Naive thymus-derived CD4-positive, alpha-beta T cell (primary cell): ENCODE measurements at regions not wholly inside any gene's neighbourhood (a gene's known extent, or its start where the extent isn't known, plus 50 kb on each side); places are given as distances from the start of the nearest gene placed in this dataset.

Experiments
- ATAC-seq: fragments of 150-1000 bp; cut with Tn5 transposase; 2 replicates; pipeline ENCODE4 v1.10.0; 2021; ENCODE audit warnings: mild to moderate bottlenecking, moderate library complexity
- CTCF ChIA-PET: fragments of 350-600 bp; sonication (Branson Sonifier 250); formaldehyde crosslinking; loops from one replicate; lab custom pipeline; 2021; ENCODE audit warnings: antibody characterized with exemption; lab: Charles Lee
- POLR2A ChIA-PET: fragments of 350-600 bp; sonication (Branson Sonifier 250); formaldehyde crosslinking; loops from one replicate; lab custom pipeline; 2021; ENCODE audit warnings: antibody characterized with exemption, inconsistent platforms; lab: Charles Lee
- DNase-seq, 9 donors: peaks; one replicate each; pipeline versions ENCODE4 v3.0.0 to v3.0.0-alpha.2; 2020 to 2022; ENCODE audit warnings: mixed read lengths in 1 of 9
- H3K27ac ChIP-seq: one replicate; pipeline ENCODE4 v1.7.0; 2013; ENCODE audit warnings: mild to moderate bottlenecking, low read depth, low read length, moderate library complexity
- H3K27me3 ChIP-seq, 2 donors: one replicate each; pipeline ENCODE4 v1.7.0; 2013; ENCODE audit warnings: low read length in 2 of 2, mild to moderate bottlenecking in 2 of 2, moderate library complexity in 2 of 2; ENCODE audit not compliant: control insufficient read depth in 2 of 2, insufficient read depth in 2 of 2
- H3K36me3 ChIP-seq, 3 experiments: 1 replicate in 2 of 3; 2 replicates in 1 of 3; pipeline ENCODE4 v1.7.0; 2013; ENCODE audit warnings: low read length in 3 of 3, mild to moderate bottlenecking in 3 of 3, moderate library complexity in 1 of 3; ENCODE audit not compliant: insufficient read depth in 3 of 3, control insufficient read depth in 2 of 3
- H3K4me1 ChIP-seq, 2 donors: one replicate each; pipeline ENCODE4 v1.7.0; 2013; ENCODE audit warnings: low read length in 2 of 2, mild to moderate bottlenecking in 2 of 2, moderate library complexity in 1 of 2; ENCODE audit not compliant: control insufficient read depth in 2 of 2, insufficient read depth in 2 of 2
- H3K4me3 ChIP-seq: 2 replicates; pipeline ENCODE4 v1.7.0; 2013; ENCODE audit warnings: mild to moderate bottlenecking, low read length
- H3K9me3 ChIP-seq, 3 experiments: 1 replicate in 2 of 3; 2 replicates in 1 of 3; pipeline ENCODE4 v1.7.0; 2013; ENCODE audit warnings: low read length in 3 of 3; ENCODE audit not compliant: control insufficient read depth in 2 of 3
- H3K27ac Mint-ChIP-seq, 9 donors: one replicate each; pipeline ENCODE4 v1.8.0; 2020 to 2022; ENCODE audit warnings: mixed read lengths in 9 of 9, mild to moderate bottlenecking in 8 of 9, moderate library complexity in 5 of 9, inconsistent platforms in 2 of 9
- H3K27me3 Mint-ChIP-seq, 5 donors: one replicate each; pipeline ENCODE4 v1.8.0; 2021 to 2022; ENCODE audit warnings: mixed read lengths in 5 of 5, mild to moderate bottlenecking in 1 of 5
- H3K36me3 Mint-ChIP-seq, 5 donors: one replicate each; pipeline ENCODE4 v1.8.0; 2020 to 2022; ENCODE audit warnings: mixed read lengths in 5 of 5, mild to moderate bottlenecking in 3 of 5, inconsistent platforms in 1 of 5
- H3K4me1 Mint-ChIP-seq, 7 donors: one replicate each; pipeline ENCODE4 v1.8.0; 2020 to 2022; ENCODE audit warnings: mixed read lengths in 7 of 7, mild to moderate bottlenecking in 3 of 7, inconsistent platforms in 1 of 7
- H3K4me3 Mint-ChIP-seq, 10 donors: one replicate each; pipeline ENCODE4 v1.8.0; 2020 to 2022; ENCODE audit warnings: mild to moderate bottlenecking in 10 of 10, mixed read lengths in 10 of 10, moderate library complexity in 6 of 10, inconsistent platforms in 2 of 10
- H3K9me3 Mint-ChIP-seq, 11 donors: one replicate each; pipeline ENCODE4 v1.8.0; 2020 to 2022; ENCODE audit warnings: mixed read lengths in 11 of 11, mild to moderate bottlenecking in 4 of 11, inconsistent platforms in 1 of 11, moderate library complexity in 1 of 11
- intact Hi-C, 2 donors: fragments of 100-400 bp; cut with micrococcal nuclease; formaldehyde crosslinking; loops; one replicate each; pipeline ENCODE4 v1.15.1; 2023

- no peak overlapping the region for H3K4me3 ChIP-seq
- H3K27ac Mint-ChIP-seq: no peak overlapping the region
- no peaks in the 10 kb centered on the region for H3K36me3 ChIP-seq
- no peaks in the 10 kb centered on the region for H3K27me3 ChIP-seq
- H3K4me3 Mint-ChIP-seq: no peak overlapping the region
- no peaks in the 10 kb centered on the region for H3K4me1 Mint-ChIP-seq
- H3K27me3 Mint-ChIP-seq: no peaks in the 10 kb centered on the region
- no peaks in the 10 kb centered on the region for H3K36me3 Mint-ChIP-seq
- no peak for DNase-seq
- H3K9me3 ChIP-seq: no peaks in the 10 kb centered on the region
- no peaks in the 10 kb centered on the region for H3K4me1 ChIP-seq
- H3K27ac ChIP-seq: no peak overlapping the region
- POLR2A ChIA-PET: no interaction called here
- no peak for ATAC-seq
- H3K9me3 Mint-ChIP-seq: peaks cover 0 to 11% (median 1%) of the 10 kb centered on the region in 11 donors
- CTCF ChIA-PET: no interaction called here
- intact Hi-C loops: loop anchor here in 1 of 2 donors (5.0 kb wide), 1 partner anchor 711 kb away; no protein-coding TSS in a partner anchor
These were observed 765.3 kb downstream of the REEP3 start for GRCh38 chr10:64286533-64286932.

- Histone ChIP-seq H3K27me3 (no peaks in the 10 kb centered on the region), H3K27ac (no peak overlapping the region), H3K9me3 (no peaks in the 10 kb centered on the region), H3K4me1 (no peaks in the 10 kb centered on the region), H3K36me3 (no peaks in the 10 kb centered on the region), H3K4me3 (no peak overlapping the region)
- DNase-seq: no peak
- no peaks in the 10 kb centered on the region for H3K27me3 Mint-ChIP-seq
- H3K4me3 Mint-ChIP-seq: no peak overlapping the region
- POLR2A ChIA-PET: no interaction called here
- H3K27ac Mint-ChIP-seq: no peak overlapping the region
- no peaks in the 10 kb centered on the region for H3K4me1 Mint-ChIP-seq
- ATAC-seq: no peak
- intact Hi-C loops: loop anchor here in 1 of 2 donors (5.0 kb wide), 1 partner anchor 709 kb away; no protein-coding TSS in a partner anchor
- H3K36me3 Mint-ChIP-seq: no peaks in the 10 kb centered on the region
- CTCF ChIA-PET: no interaction called here
- peaks cover 0 to 10% (median 2%) of the 10 kb centered on the region in 11 donors for H3K9me3 Mint-ChIP-seq
These were observed 767.2 kb downstream of the REEP3 start for GRCh38 chr10:64288404-64288803.

GRCh38 chr10:64303566-64303965 is 782.4 kb downstream of the REEP3 start:
- DNase-seq (no peak), ATAC-seq (no peak)
- H3K9me3 ChIP-seq: no peaks in the 10 kb centered on the region
- CTCF ChIA-PET: no interaction called here
- peaks cover 0 to 5% (median 0%) of the 10 kb centered on the region in 11 donors for H3K9me3 Mint-ChIP-seq
- no peak overlapping the region for H3K4me3 ChIP-seq
- H3K36me3 Mint-ChIP-seq: no peaks in the 10 kb centered on the region
- H3K27me3 Mint-ChIP-seq: no peaks in the 10 kb centered on the region
- no peak overlapping the region for H3K27ac Mint-ChIP-seq
- no peak overlapping the region for H3K4me3 Mint-ChIP-seq
- no peaks in the 10 kb centered on the region for H3K36me3 ChIP-seq
- intact Hi-C loops: no loop called here
- no peak overlapping the region for H3K27ac ChIP-seq
- POLR2A ChIA-PET: no interaction called here
- H3K27me3 ChIP-seq: no peaks in the 10 kb centered on the region
- H3K4me1 ChIP-seq: no peaks in the 10 kb centered on the region
- no peaks in the 10 kb centered on the region for H3K4me1 Mint-ChIP-seq

- CTCF ChIA-PET: no interaction called here
- Histone ChIP-seq H3K36me3 (no peaks in the 10 kb centered on the region), H3K9me3 (no peaks in the 10 kb centered on the region), H3K4me3 (no peak overlapping the region), H3K27me3 (no peaks in the 10 kb centered on the region), H3K4me1 (no peaks in the 10 kb centered on the region), H3K27ac (no peak overlapping the region)
- no peak overlapping the region for H3K27ac Mint-ChIP-seq
- POLR2A ChIA-PET: no interaction called here
- H3K36me3 Mint-ChIP-seq: no peaks in the 10 kb centered on the region
- intact Hi-C loops: no loop called here
- no peak for ATAC-seq
- peaks cover 0 to 5% (median 0%) of the 10 kb centered on the region in 11 donors for H3K9me3 Mint-ChIP-seq
- no peak overlapping the region for H3K4me3 Mint-ChIP-seq
- no peaks in the 10 kb centered on the region for H3K4me1 Mint-ChIP-seq
- no peak for DNase-seq
- H3K27me3 Mint-ChIP-seq: no peaks in the 10 kb centered on the region
These were observed 785.6 kb downstream of the REEP3 start for GRCh38 chr10:64306729-64307327.

GRCh38 chr10:64312876-64313275 is 791.7 kb downstream of the REEP3 start:
- Mint-ChIP-seq H3K27me3 (no peaks in the 10 kb centered on the region), H3K9me3 (peaks cover 0 to 2% (median 0%) of the 10 kb centered on the region in 11 donors), H3K27ac (no peak overlapping the region), H3K4me1 (no peaks in the 10 kb centered on the region), H3K4me3 (no peak overlapping the region), H3K36me3 (no peaks in the 10 kb centered on the region)
- Histone ChIP-seq H3K27me3 (no peaks in the 10 kb centered on the region), H3K36me3 (no peaks in the 10 kb centered on the region), H3K4me3 (no peak overlapping the region), H3K27ac (no peak overlapping the region), H3K4me1 (no peaks in the 10 kb centered on the region), H3K9me3 (no peaks in the 10 kb centered on the region)
- ChIA-PET POLR2A (no interaction called here), CTCF (no interaction called here)
- ATAC-seq (no peak), DNase-seq (no peak)
- intact Hi-C loops: no loop called here

- POLR2A ChIA-PET: no interaction called here
- no peaks in the 10 kb centered on the region for H3K36me3 ChIP-seq
- CTCF ChIA-PET: no interaction called here
- Mint-ChIP-seq H3K9me3 (peaks cover 0 to 2% (median 0%) of the 10 kb centered on the region in 11 donors), H3K27me3 (no peaks in the 10 kb centered on the region), H3K36me3 (no peaks in the 10 kb centered on the region), H3K27ac (no peak overlapping the region), H3K4me3 (no peak overlapping the region), H3K4me1 (no peaks in the 10 kb centered on the region)
- no peaks in the 10 kb centered on the region for H3K27me3 ChIP-seq
- H3K4me1 ChIP-seq: no peaks in the 10 kb centered on the region
- DNase-seq: no peak
- H3K9me3 ChIP-seq: no peaks in the 10 kb centered on the region
- H3K4me3 ChIP-seq: no peak overlapping the region
- H3K27ac ChIP-seq: no peak overlapping the region
- intact Hi-C loops: no loop called here
- ATAC-seq: no peak
These were observed 792.8 kb downstream of the REEP3 start for GRCh38 chr10:64313967-64314366.

- H3K27ac Mint-ChIP-seq: no peak overlapping the region
- Histone ChIP-seq H3K4me3 (no peak overlapping the region), H3K9me3 (no peaks in the 10 kb centered on the region), H3K27me3 (no peaks in the 10 kb centered on the region), H3K27ac (no peak overlapping the region), H3K36me3 (no peaks in the 10 kb centered on the region), H3K4me1 (no peaks in the 10 kb centered on the region)
- no peak for ATAC-seq
- DNase-seq: no peak
- no peaks in the 10 kb centered on the region for H3K36me3 Mint-ChIP-seq
- H3K27me3 Mint-ChIP-seq: no peaks in the 10 kb centered on the region
- no peaks in the 10 kb centered on the region for H3K4me1 Mint-ChIP-seq
- peaks cover 0 to 2% (median 0%) of the 10 kb centered on the region in 11 donors for H3K9me3 Mint-ChIP-seq
- H3K4me3 Mint-ChIP-seq: no peak overlapping the region
- ChIA-PET CTCF (no interaction called here), POLR2A (no interaction called here)
- intact Hi-C loops: no loop called here
These were observed 795.2 kb downstream of the REEP3 start for GRCh38 chr10:64316416-64316815.
